Fibroblast of mammary gland (primary cell): ENCODE measurements at regions not wholly inside any gene's neighbourhood (a gene's known extent, or its start where the extent isn't known, plus 50 kb on each side); places are given as distances from the start of the nearest gene placed in this dataset.
"Not testable (repeated sequence)": the region's sequence is repeated elsewhere in the genome, so short reads cannot be mapped to it uniquely, and the experiment has no call there.

Experiments used
- DNase-seq: peaks from one replicate; pipeline ENCODE4 v3.0.0-alpha.2; 2010; ENCODE audit warnings: low read depth
- H3K4me3 ChIP-seq: 2 replicates; pipeline ENCODE4 v1.5.1; 2011; ENCODE audit warnings: low read depth, mild to moderate bottlenecking, low read length, moderate library complexity; ENCODE audit not compliant: control insufficient read depth
- TF ChIP-seq, protein P1 (sequence below): conservative IDR thresholded peaks from 2 replicates; pipeline ENCODE4 v1.5.1; 2011; ENCODE audit warnings: low read depth, low read length, inconsistent platforms; ENCODE audit not compliant: control insufficient read depth, insufficient read depth

DNA sequence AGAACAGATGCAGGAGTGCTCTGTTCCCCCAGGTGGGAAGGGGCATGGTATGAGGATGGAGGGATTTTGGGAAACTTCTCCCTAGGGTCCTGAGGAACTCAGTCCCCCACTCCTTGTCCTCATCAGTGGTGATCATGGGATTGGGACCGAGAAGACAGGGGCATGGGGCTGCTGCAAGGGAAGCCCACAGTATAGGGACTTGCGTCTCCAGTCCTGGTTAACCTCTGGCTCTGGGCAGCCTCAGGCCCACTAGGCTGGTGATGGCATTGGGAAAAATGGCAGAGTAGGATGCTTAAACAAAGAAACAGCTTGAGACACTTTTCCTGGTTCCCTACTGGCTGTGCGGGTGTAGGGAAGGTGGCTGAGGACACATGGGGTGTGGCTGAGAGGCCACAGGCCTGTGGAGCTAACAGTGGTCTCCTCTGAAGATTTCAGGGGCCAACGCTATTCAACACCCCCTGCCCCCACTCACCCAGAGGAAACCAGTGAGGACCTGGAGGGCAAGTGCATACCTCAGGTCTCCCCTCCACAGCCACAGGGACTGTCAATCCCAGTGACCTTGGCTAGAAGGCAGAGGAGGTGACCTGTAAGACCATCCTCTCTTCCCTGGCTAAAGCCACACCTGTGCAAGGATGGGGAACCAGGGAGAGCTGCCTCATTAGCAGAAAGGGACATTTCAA is 261.3 kb downstream of the CCSER2 start:
- TF ChIP-seq, protein P1, sequence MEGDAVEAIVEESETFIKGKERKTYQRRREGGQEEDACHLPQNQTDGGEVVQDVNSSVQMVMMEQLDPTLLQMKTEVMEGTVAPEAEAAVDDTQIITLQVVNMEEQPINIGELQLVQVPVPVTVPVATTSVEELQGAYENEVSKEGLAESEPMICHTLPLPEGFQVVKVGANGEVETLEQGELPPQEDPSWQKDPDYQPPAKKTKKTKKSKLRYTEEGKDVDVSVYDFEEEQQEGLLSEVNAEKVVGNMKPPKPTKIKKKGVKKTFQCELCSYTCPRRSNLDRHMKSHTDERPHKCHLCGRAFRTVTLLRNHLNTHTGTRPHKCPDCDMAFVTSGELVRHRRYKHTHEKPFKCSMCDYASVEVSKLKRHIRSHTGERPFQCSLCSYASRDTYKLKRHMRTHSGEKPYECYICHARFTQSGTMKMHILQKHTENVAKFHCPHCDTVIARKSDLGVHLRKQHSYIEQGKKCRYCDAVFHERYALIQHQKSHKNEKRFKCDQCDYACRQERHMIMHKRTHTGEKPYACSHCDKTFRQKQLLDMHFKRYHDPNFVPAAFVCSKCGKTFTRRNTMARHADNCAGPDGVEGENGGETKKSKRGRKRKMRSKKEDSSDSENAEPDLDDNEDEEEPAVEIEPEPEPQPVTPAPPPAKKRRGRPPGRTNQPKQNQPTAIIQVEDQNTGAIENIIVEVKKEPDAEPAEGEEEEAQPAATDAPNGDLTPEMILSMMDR, result no peak
- no peak overlapping the region for H3K4me3 ChIP-seq
- DNase-seq, result no peak

DNA sequence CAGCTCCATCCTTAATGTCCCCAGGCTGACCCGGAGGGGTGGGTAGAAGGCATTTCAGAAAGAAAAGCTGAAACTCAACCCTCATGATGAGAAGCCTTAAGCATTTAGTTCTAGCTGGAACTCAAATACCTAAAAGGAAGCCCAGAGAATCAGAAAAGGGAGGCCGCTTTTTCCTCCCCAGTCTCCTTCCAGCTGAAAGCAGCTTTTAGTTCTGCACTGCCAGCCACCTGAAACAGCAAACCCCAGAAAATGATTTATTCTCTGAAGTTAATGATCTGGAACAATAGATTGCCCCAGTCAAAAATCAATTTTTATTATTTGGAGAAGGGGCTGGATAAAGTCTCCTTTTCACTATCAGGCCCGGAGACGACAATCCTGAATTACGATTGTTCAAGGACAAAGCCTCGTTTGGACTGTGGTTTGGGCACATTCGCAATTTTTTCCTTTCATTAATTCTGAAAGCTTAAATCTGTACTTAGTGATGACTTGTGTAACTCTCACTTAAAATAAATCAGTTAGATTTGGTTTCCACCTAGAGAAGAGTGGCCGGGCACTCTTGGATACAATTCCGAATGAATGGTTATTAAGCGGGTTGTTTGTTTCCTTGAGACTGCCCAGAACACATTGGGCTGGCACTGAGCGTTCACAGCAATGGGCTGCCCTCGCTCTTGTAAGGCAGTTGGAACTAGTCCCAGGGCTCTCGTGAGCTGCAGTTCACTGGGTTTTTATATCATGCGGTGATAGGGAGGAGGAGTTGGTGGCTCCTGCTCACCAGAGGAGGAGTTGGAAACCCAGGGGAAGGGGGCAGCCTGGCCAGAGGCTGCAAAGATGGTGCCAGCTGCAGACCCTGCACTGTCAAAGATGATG is 262.2 kb downstream of the CCSER2 start:
- no peak overlapping the region for H3K4me3 ChIP-seq
- DNase-seq, result no peak
- TF ChIP-seq, protein P1, result no peak

DNA sequence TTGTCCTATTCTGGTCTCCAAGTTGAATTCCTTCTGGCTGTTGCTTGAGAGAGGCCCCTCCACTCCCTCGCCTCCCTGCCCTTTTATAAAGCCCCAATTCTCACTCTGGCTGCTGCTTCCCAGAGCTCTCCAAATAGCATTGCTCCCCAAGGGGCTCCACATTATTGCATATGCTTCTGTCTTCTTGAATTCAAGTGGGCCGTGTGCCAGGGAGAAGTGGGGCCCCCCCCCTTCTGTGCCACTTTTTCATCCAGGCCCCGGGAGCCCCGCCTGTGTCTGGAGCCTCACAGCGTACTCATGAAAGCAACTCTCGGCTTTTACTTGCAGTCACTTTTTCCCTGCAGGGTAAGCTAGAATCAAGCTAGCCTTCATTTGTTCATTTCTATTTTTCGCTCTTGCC is 265.1 kb downstream of the CCSER2 start:
- TF ChIP-seq, protein P1, result no peak
- DNase-seq, result no peak
- no peak overlapping the region for H3K4me3 ChIP-seq

DNA sequence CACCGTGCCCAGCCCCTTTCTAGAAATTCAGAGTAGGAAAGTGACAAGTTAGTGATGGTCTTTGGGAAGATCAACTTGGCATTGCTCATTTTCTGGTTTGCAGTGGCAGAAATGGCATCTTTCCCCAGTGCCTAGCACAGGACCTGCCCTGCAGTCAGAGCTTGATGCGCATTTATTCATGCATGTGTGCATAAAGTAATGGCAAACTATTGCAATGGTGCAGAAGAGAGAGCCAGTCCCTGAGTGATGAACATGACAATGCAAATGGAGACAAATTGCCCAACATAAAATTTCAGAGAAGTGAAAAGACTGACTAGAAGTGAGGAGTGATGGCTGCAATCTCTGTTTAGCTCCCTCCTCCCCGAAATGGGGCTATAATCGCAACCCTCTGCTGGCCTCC is 268.2 kb downstream of the CCSER2 start:
- H3K4me3 ChIP-seq, result no peak overlapping the region
- TF ChIP-seq, protein P1, result no peak
- DNase-seq, result no peak

DNA sequence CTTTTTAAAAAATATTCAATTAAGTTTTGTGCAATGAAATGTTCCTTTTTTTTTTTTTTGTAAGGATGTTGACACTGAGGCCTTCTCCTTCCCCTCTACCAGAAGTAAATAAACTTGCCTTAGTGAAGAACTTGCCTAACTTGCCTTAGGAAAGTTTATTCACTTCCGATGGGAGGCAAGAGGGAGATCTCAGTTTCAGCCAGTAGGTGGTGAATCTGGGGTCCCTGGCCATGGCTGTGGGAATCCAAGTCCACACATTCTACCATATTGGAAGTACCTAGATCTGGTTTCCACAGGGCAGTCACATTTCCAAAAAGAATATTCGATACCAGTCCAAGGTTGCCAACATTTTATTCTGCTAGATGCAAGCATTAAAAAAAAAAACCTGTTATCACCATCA is 270.9 kb downstream of the CCSER2 start:
- DNase-seq, result no peak
- TF ChIP-seq, protein P1, result no peak
- no peak overlapping the region for H3K4me3 ChIP-seq

DNA sequence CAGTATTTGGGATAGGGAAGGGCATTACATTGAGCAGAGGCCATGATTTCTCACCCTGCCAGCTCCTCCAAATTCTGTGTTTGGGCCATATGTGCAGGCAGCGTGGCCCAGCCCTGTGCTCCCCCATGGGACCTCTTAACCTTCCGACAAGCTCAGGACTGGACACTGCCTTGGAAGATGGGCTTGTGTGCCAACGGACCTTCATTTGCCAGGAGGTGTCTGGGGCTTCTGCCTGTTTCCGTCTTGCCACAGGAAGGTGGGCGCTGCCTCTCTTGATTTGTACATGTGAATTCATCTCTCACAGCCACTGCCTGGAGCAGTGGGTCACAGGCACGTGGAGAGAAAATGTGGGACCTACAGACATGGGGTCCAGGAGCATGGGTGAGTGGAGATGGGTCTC is 272.6 kb downstream of the CCSER2 start:
- TF ChIP-seq, protein P1, result no peak
- no peak for DNase-seq
- H3K4me3 ChIP-seq, result no peak overlapping the region

DNA sequence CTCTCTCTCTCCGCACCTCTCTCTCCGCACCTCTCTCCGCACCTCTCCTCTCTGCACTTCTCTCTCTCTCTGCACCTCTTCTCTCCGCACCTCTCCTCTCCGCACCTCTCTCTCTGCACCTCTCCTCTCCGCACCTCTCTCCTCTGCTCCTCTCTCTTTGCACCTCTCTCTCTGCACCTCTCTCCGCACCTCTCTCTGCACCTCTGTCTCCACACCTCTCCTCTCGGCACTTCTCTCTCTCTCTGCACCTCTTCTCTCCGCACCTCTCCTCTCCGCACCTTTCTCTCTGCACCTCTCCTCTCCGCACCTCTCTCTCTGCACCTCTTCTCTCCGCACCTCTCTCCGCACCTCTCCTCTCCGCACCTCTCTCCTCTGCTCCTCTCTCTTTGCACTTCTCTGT is 274.2 kb downstream of the CCSER2 start:
- not testable (repeated sequence) for H3K4me3 ChIP-seq, DNase-seq
